ENCODE measurements at regions not wholly inside any gene's neighbourhood (a gene's known extent, or its start where the extent isn't known, plus 50 kb on each side); places are given as distances from the start of the nearest gene placed in this dataset.

DNA sequence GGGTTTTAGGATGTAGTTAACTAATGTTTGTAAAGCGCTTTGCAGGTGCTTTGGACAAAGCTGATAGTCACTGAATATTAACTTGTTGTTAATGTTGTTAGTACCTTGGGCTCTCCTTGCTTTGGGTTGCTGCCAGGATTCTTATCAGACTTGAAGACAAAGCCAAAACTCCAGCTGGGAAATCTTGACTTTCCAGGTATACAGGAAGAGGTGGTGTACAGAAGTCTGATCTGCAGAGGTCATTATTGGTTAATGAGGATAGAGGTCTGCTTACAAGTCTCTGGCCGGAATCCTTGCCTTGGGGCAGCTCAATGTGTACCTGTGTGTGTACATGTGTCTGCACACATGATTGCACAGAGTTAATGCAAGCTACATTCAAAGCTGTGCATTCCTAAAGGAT lies 96.0 kb upstream of the POU3F1 start:
- H3K4me3 ChIP-seq (ENCODE audit: low read depth, low read length), result no peak overlapping the region
- TF ChIP-seq, protein P1, sequence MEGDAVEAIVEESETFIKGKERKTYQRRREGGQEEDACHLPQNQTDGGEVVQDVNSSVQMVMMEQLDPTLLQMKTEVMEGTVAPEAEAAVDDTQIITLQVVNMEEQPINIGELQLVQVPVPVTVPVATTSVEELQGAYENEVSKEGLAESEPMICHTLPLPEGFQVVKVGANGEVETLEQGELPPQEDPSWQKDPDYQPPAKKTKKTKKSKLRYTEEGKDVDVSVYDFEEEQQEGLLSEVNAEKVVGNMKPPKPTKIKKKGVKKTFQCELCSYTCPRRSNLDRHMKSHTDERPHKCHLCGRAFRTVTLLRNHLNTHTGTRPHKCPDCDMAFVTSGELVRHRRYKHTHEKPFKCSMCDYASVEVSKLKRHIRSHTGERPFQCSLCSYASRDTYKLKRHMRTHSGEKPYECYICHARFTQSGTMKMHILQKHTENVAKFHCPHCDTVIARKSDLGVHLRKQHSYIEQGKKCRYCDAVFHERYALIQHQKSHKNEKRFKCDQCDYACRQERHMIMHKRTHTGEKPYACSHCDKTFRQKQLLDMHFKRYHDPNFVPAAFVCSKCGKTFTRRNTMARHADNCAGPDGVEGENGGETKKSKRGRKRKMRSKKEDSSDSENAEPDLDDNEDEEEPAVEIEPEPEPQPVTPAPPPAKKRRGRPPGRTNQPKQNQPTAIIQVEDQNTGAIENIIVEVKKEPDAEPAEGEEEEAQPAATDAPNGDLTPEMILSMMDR (IDR thresholded peaks at IDR 0.05; ENCODE audit: low read depth, low read length), result no peak

DNA sequence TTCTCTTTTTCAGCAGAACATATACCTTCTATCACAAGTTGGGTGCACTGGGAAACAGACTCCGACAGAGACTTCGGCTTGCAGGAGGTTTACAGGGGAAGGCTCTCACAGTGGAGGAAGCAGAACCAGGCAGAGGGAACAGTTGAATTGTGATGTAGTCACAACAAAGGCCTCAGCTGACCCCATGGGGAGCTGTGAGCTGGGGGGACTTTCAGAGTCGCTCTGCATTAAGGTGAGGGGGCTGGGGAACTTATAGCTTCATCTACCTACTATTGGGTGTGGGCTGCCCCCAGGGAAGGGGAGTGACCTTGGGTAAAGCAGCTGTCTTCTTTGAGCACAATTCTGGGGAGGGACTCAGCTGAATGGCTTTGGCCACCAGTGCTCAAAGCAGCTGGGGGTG lies 94.9 kb upstream of the POU3F1 start:
- H3K4me3 ChIP-seq (ENCODE audit: low read depth, low read length), result no peak overlapping the region
- TF ChIP-seq, protein P1 (IDR thresholded peaks at IDR 0.05; ENCODE audit: low read depth, low read length), result no peak

DNA sequence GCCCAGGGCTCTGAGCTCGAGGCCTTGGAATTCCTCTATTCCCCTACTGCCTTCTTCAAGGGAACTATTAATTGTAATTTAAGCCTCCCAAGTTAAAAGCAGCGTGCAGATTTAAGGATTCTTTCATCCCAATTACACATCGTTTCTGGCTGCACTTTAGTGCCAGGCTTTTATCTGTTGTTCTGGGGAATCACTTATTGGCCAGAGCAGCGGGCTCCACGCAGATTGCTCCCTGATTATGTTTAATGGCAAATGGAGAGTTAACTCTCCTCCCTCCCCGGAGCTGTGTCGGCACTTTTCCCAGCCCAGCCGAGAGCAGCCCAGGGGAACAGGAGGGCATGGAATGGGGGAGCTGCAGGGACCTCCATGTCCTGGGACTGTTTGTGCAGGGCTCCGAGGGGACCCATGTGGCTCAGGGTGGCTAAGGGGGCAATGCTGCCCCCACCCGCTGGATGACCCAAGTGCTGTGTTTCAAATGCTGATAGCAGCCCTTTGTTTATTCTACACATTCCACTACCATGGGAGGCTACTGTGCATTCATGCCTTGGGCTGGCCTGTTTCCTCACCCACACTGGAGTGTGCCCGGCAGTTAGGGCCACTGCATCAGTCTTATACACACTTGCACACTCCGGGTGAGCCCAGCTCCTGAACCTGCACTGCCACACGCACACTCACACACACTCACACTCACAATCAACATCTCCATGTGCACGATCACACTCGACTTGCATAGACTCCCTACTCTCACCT lies 93.3 kb upstream of the POU3F1 start:
- H3K4me3 ChIP-seq (ENCODE audit: low read depth, low read length), result no peak overlapping the region
- TF ChIP-seq, protein P1 (IDR thresholded peaks at IDR 0.05; ENCODE audit: low read depth, low read length), result no peak

DNA sequence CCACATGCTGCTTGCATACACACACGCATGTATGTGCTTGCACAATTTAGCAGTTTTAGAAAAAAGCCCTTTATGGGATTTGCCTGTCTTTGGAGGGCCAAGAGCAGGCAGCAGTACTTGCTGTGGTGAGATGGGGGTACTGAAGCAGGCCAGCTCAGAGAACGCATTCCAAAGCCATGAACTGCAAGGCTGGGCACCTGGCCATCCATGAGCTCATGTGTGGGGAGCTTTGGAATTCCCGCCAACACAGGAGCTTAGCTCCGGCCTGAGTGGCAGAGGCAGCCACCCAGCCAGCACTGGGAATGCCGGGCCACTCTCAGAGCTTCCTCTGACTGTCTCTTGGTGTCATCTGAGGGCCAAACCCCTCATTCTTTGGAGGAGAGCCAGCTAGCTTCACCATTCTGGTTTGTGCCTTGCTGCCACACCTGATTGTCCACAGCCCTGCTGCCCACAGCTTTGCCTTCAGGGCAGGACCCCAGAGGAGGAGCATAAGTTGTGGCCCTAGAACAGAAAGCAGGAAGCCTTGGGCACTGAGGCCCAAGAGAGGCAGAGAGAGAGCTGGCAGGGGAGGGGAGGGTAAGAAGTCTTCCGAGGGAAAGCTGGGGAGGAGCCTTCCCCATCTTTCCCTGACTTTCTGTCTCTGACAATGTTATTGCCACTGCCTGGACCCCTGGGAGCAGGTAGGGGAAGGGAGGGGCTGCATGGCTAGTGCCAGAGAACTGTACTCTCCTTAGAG lies 92.1 kb upstream of the POU3F1 start:
- TF ChIP-seq, protein P1 (IDR thresholded peaks at IDR 0.05; ENCODE audit: low read depth, low read length), result 0 out of 2 replicates have a peak, but pooled peaks have one; percentile 5
- H3K4me3 ChIP-seq (ENCODE audit: low read depth, low read length), result no peak overlapping the region

DNA sequence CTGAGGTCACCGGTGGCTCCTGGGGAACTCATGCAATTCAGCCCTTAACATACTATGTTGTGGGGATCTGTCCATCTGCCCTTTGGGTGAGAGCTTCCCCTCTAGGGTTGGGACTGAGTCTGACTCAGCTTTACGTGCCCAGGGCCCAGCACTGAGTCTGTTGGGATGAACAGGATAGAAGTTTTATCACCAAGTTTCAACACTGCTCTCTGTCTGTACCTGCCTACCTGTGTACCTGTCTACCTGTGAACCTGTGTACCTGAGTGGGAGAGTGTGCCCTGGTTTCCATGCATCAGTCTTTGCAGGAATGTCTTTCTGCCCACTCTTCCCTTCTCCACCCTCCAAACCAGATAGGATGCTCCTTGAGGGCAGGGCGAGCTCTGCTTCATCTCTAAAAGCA lies 90.6 kb upstream of the POU3F1 start:
- TF ChIP-seq, protein P1 (IDR thresholded peaks at IDR 0.05; ENCODE audit: low read depth, low read length), result no peak
- H3K4me3 ChIP-seq (ENCODE audit: low read depth, low read length), result no peak overlapping the region

DNA sequence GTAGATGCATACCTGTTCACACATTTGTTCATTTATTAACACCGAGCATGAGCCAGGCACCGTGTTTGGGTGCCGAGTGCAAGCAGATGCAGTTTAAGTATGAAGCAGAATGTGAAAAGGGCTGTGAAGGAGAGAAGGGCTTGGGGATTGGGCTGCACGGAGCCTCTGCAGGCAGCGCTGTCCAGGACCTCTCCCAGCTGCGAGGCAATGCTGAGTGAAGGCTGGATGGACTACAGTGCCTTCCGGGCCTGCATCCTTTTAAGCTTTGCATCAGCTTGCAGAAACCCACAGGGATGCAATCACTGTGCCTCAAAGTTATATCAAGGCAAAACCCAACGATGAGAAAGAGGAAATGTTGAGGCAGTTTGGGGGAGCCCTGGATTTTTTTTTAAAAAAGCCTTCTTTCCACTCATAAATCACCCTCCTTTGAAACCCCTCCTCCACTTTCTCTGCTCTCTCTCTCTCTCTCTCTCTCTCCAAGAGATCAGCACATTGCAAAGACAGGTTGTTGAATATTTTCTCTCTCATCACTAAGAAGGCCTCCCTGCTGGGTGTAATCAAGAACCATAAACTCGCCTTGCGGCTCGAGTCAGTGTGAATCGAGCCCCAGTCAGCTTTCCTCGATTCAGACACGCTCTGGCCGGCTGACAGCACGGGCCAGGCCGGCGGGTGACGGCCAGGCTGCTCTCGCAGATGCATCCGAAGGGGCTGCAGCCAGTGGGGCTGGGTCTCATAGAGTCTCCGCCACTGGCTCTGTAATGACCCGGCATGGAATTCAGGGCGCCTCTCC lies 89.2 kb upstream of the POU3F1 start:
- no peak overlapping the region for H3K4me3 ChIP-seq (ENCODE audit: low read depth, low read length)
- TF ChIP-seq, protein P1 (IDR thresholded peaks at IDR 0.05; ENCODE audit: low read depth, low read length), result no peak

All from WI38 (cell line).